Osteoblast (primary cell): ENCODE measurements at regions not wholly inside any gene's neighbourhood (a gene's known extent, or its start where the extent isn't known, plus 50 kb on each side); places are given as distances from the start of the nearest gene placed in this dataset.

ENCODE experiments used
- DNase-seq: peaks from one replicate; pipeline ENCODE4 v3.0.0; 2011; ENCODE audit warnings: low spot score, mixed read lengths; ENCODE audit not compliant: insufficient read length; ENCODE audit errors: missing footprints
- H2AFZ ChIP-seq: 2 replicates; pipeline ENCODE4 v1.6.0; 2011; ENCODE audit warnings: mild to moderate bottlenecking, low read length
- H3K27ac ChIP-seq: 2 replicates; pipeline ENCODE4 v1.5.1; 2011; ENCODE audit warnings: mild to moderate bottlenecking, low read depth, low read length, moderate library complexity
- H3K27me3 ChIP-seq: 2 replicates; pipeline ENCODE4 v1.6.0; 2012; ENCODE audit warnings: mild to moderate bottlenecking, control low read depth, inconsistent platforms, low read length, moderate library complexity; ENCODE audit not compliant: insufficient read depth
- H3K36me3 ChIP-seq: 2 replicates; pipeline ENCODE4 v1.5.1; 2011; ENCODE audit warnings: mild to moderate bottlenecking, low read length, control low read depth, moderate library complexity; ENCODE audit not compliant: insufficient read depth
- H3K4me1 ChIP-seq: 2 replicates; pipeline ENCODE4 v1.5.1; 2011; ENCODE audit warnings: mild to moderate bottlenecking, low read length, control low read depth, moderate library complexity; ENCODE audit not compliant: insufficient read depth
- H3K4me2 ChIP-seq: 2 replicates; pipeline ENCODE4 v1.6.0; 2011; ENCODE audit warnings: mild to moderate bottlenecking, low read length; ENCODE audit not compliant: insufficient read depth
- H3K4me3 ChIP-seq: fragments of 200-600 bp; sonication (generic); 3 replicates; pipeline ENCODE4 v1.5.1; 2012; ENCODE audit warnings: mild to moderate bottlenecking, low read length, inconsistent platforms; ENCODE audit not compliant: insufficient read depth
- H3K79me2 ChIP-seq: 2 replicates; pipeline ENCODE4 v1.6.0; 2012; ENCODE audit warnings: mild to moderate bottlenecking, low read length, control low read depth, inconsistent platforms; ENCODE audit not compliant: insufficient read depth
- H3K9me3 ChIP-seq: 2 replicates; pipeline ENCODE4 v1.5.1; 2011; ENCODE audit warnings: low read depth, low read length, control low read depth
- H4K20me1 ChIP-seq: 2 replicates; pipeline ENCODE4 v1.6.0; 2012; ENCODE audit warnings: mild to moderate bottlenecking, low read length, control low read depth; ENCODE audit not compliant: insufficient read depth
- TF ChIP-seq, protein P1 (sequence below): IDR thresholded peaks from 2 replicates; pipeline ENCODE4 v1.5.1; 2011; ENCODE audit warnings: mild to moderate bottlenecking, low read depth, low read length, moderate library complexity; ENCODE audit errors: extremely low read depth

GRCh38 chr6:130575557-130575956 is 209.7 kb downstream of the TMEM200A start:
- Histone ChIP-seq H3K4me2 (no peak overlapping the region), H3K79me2 (no peaks in the 10 kb centered on the region), H3K4me3 (no peak overlapping the region), H3K36me3 (no peaks in the 10 kb centered on the region), H3K27ac (no peak overlapping the region), H3K9me3 (no peaks in the 10 kb centered on the region), H3K4me1 (no peaks in the 10 kb centered on the region), H3K27me3 (no peaks in the 10 kb centered on the region), H2AFZ (no peak overlapping the region), H4K20me1 (no peaks in the 10 kb centered on the region)
- TF ChIP-seq, protein P1, sequence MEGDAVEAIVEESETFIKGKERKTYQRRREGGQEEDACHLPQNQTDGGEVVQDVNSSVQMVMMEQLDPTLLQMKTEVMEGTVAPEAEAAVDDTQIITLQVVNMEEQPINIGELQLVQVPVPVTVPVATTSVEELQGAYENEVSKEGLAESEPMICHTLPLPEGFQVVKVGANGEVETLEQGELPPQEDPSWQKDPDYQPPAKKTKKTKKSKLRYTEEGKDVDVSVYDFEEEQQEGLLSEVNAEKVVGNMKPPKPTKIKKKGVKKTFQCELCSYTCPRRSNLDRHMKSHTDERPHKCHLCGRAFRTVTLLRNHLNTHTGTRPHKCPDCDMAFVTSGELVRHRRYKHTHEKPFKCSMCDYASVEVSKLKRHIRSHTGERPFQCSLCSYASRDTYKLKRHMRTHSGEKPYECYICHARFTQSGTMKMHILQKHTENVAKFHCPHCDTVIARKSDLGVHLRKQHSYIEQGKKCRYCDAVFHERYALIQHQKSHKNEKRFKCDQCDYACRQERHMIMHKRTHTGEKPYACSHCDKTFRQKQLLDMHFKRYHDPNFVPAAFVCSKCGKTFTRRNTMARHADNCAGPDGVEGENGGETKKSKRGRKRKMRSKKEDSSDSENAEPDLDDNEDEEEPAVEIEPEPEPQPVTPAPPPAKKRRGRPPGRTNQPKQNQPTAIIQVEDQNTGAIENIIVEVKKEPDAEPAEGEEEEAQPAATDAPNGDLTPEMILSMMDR: no peak
- DNase-seq: no peak

GRCh38 chr6:130575971-130576370 is 210.2 kb downstream of the TMEM200A start:
- H3K9me3 ChIP-seq: no peaks in the 10 kb centered on the region
- no peaks in the 10 kb centered on the region for H4K20me1 ChIP-seq
- H3K4me2 ChIP-seq: no peak overlapping the region
- no peaks in the 10 kb centered on the region for H3K4me1 ChIP-seq
- H3K27ac ChIP-seq: no peak overlapping the region
- TF ChIP-seq, protein P1: no peak
- no peak overlapping the region for H3K4me3 ChIP-seq
- H3K79me2 ChIP-seq: no peaks in the 10 kb centered on the region
- no peaks in the 10 kb centered on the region for H3K27me3 ChIP-seq
- no peak for DNase-seq
- no peak overlapping the region for H2AFZ ChIP-seq
- H3K36me3 ChIP-seq: no peaks in the 10 kb centered on the region

- Histone ChIP-seq H2AFZ (no peak overlapping the region), H4K20me1 (no peaks in the 10 kb centered on the region), H3K4me1 (no peaks in the 10 kb centered on the region), H3K4me2 (no peak overlapping the region), H3K9me3 (no peaks in the 10 kb centered on the region), H3K36me3 (no peaks in the 10 kb centered on the region), H3K4me3 (no peak overlapping the region), H3K79me2 (no peaks in the 10 kb centered on the region), H3K27me3 (no peaks in the 10 kb centered on the region), H3K27ac (no peak overlapping the region)
- DNase-seq: no peak
- TF ChIP-seq, protein P1: no peak
Measured at GRCh38 chr6:130577178-130577919, 211.5 kb downstream of the TMEM200A start.

DNA sequence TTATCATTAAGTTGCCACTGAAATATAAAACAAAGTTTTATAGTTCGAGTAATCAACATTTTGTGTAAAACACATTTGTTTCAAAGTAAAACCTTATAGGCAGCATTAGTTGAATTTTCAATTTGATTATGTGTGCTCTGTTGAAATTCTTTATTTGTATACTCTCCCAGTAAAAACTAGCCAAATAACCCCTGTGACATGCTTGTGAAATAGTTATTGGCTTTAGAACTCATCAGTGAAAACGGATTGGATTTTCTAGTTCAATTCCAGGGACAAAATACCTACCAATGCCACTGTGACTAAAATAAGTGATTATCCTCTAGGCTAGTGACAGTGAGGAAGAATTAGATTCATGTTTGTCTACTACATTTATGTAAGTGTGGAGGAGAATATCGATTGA is 212.9 kb downstream of the TMEM200A start:
- H2AFZ ChIP-seq: no peak overlapping the region
- no peaks in the 10 kb centered on the region for H4K20me1 ChIP-seq
- no peaks in the 10 kb centered on the region for H3K36me3 ChIP-seq
- H3K79me2 ChIP-seq: no peaks in the 10 kb centered on the region
- H3K27ac ChIP-seq: no peak overlapping the region
- H3K27me3 ChIP-seq: no peaks in the 10 kb centered on the region
- H3K4me1 ChIP-seq: no peaks in the 10 kb centered on the region
- H3K9me3 ChIP-seq: no peaks in the 10 kb centered on the region
- no peak for DNase-seq
- H3K4me2 ChIP-seq: no peak overlapping the region
- H3K4me3 ChIP-seq: no peak overlapping the region
- TF ChIP-seq, protein P1: no peak
